ENCODE measurements at regions not wholly inside any gene's neighbourhood (a gene's known extent, or its start where the extent isn't known, plus 50 kb on each side); places are given as distances from the start of the nearest gene placed in this dataset.
"Not testable (repeated sequence)": the region's sequence is repeated elsewhere in the genome, so short reads cannot be mapped to it uniquely, and the experiment has no call there.

GRCh38 chr3:152583963-152584362 lies 251.0 kb upstream of the P2RY1 start:
- DNase-seq = no peak

DNA sequence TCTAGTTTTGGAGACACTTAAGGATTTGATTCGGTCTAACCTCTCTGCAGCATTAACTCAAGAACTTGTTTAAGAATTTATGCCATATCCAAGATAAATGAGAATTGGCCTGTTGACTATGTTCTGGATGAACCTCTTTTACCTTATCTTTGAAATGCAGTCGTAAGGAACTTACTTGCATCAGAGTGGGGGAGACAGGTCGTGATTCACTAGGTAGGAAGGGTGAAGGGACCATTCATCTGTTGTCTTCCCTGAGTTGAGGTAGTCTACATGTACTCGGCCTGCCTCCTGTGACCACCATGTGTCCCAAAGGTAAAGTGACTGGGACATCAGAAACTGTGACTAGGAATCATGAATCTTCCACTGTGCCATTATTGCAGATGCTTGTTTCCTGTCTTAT lies 248.0 kb upstream of the P2RY1 start:
- DNase-seq = no peak

GRCh38 chr3:152587861-152588260 lies 247.1 kb upstream of the P2RY1 start:
- DNase-seq = no peak

GRCh38 chr3:152589644-152590043 lies 245.3 kb upstream of the P2RY1 start:
- DNase-seq = no peak

DNA sequence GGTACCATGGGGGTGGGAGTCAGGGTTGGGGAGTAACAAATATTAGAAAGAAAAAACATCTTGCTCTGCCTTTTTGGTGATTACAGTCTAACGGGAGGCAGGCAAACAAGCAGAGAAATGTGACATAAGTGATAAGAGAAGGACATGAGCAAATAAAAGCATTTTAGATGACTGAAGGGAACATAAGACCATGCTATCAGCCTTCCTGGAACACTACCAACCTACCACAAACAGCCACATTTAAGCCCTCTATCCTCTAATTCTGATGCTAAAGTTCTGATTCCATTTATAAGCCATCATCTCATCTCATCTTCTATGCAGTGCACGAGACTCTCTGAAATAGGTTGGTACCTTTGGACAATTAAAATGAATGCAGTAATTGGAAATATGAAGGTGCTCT lies 243.4 kb upstream of the P2RY1 start:
- no peak for DNase-seq

DNA sequence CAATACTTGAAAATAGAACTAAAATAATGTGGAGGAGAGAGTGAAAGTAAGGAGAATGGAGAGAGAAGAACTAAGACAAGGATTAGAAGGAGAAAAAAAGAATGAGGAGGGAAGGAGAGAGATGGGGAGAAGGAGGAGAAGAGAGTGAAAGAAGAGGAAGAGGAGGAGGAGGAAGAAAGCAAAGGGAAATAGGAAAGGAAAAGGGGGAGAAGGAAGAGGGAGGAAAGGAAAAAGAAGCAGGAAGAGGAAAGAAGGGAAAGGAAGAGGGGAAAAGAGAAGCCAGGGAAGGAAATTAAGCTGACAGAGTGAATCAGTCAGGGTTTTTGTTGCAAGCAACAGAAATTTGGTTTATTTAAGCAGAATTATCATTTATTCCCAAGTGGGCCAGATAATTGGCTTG lies 241.7 kb upstream of the P2RY1 start:
- DNase-seq = no peak

DNA sequence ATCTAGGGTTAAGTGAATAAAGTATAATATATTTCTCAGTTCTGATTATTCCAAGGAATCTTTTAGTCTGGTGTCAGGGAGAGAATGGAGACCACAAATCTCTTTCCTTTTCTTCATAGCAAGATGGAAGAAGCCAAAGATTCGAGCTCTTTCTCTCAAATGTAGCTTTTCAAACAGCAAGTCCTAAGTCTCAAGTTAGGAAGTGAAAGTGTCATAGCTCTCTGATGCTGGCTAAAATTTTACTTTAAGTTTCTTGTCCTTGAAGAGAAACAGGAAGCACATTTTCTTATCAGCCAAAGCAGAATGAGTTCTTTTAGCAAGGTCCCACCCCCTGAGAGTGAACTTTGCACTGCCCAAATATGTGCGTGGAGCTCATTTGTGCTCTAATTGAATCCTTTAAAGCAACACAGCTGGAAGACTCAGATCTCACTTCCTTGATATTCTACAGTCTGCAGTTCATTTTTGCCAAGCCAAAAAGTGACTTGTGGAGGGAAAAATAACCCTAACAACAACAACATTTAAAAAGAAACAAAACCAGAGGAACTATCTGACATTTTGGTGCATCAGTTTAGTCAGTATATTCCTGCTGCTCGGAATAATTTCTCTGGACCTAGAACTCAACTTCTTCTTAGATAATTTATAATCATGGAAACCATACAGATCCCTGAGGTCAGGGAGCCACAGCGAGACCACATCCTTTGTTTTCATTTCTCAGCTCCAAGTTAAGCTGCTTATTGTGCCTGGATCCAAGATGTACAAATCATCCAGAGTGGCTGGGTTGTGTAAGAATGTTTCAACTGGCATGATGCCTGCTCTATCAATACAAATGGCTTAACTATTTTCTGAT lies 238.7 kb upstream of the P2RY1 start:
- no peak for DNase-seq

- not testable (repeated sequence) for DNase-seq
These were observed 238.1 kb upstream of the P2RY1 start for GRCh38 chr3:152596832-152597231.

DNA sequence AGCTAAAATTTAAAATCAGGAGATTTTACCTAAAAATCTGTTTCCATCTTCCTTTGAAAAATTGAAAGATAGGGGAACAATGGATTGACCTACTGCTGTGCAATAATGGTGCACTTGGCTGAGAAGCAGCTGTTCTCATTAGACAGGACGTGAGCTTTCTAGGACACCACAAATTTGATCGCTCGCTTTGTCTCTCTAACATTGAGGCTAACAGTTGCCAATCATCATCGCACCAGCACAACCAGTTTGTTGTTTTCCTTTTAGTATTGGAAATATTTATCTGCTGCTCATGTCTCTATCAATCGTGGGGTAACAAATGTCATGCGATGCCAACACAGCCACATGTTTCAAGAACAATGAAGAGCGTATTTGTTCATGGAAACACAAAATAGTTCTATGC lies 228.8 kb upstream of the P2RY1 start:
- peak; percentile 61 for DNase-seq

DNA sequence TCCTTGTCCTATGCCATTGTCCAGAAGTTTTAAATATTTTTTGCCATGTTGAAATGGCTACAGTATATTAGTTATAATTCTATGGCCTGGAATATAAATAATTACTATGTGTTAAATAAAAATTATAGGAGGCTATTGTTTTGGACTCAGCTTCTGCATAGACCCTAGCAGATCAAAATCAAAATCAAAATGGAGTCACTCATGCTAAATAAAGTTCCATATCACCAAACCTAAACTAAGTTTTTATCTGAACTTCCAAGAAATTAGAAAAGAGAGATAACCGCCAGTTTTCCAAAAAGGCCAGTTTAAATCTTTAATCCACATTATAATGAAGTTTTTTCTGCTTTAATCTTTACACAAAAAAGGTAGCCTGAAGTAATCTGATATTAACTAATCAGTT lies 227.8 kb upstream of the P2RY1 start:
- DNase-seq = no peak

DNA sequence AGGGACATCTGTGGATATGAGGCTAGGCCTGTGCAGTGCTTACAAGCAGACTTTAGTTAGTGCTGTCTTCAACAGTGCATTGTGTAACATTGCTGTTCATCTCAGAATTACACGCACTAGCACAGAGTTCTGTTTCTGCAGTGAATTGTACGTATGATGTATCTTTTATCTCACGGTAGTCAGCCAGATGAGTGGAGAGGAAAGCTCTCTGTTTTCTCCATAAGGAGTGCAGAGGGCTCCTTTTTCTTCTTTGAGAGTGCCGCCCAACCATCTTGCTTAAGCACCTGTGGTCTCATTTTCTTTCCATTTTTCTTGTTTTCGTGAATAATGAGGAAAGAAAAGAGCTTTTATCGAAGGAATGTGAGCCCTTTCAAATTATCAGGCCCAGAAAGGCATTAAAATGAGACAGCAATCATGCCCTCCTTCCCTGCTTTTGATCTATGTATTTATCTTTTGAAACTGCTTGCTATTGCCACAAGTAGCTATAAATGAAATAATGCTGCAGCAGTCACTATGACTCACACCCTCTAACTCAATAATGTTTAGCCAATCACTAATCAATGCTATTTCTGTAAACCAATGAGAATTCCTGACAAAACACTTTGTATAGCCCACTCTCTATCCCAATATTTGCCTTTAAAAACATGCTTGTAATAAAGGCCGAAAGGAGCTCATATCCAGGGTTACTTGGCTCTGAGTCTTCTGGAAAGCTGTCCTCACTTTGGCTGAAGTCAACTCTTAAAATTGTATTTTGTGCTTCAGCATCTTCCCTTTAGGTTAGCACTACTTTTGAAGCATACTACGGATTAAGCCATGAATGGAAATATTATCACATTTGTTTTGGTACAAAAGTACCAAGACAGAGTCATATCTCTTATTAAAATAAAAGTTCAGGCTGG lies 226.0 kb upstream of the P2RY1 start:
- DNase-seq = no peak

DNA sequence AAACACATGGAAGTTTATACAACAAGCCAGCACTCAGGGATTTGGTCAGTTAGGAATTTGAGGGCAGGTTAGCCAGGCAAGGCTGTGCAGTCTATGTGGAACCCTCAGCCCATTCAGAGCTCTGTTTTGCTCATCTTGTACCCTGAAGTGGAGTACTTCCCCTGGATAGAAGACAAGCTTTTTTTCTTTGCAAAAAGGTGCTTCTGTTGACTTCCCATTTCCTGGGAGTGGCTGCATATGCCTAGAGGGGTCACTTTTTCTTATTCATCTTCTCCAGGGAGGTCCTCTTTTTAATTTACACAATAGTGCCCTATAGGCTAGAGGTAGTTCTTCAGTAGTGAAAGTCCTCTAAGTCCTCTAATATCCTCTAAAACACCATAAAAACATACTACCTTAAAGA lies 225.0 kb upstream of the P2RY1 start:
- DNase-seq = peak; percentile 31

- DNase-seq = peak; percentile 90
These were observed 224.3 kb upstream of the P2RY1 start for GRCh38 chr3:152610622-152611021.

DNA sequence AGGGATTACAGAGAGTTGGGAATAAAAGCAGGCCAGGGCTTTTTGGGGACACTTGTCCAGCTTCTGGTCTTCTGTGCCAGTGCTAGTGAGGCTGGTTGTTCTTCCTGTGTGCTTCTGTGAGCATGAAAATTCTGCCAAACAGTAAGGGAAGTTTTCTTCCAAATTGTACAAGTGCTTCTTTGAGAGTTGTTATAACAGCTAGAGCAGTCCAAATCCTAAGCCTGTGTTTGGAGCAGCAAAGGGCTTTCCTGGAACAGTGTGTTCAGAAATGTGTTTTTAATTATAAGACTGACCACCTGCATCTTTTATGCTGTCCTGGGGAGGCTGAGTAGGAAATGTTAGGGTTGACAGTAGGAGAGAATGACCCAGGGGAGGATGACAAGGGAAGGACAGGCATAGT lies 223.0 kb upstream of the P2RY1 start:
- no peak for DNase-seq

GRCh38 chr3:152613851-152614250 lies 221.1 kb upstream of the P2RY1 start:
- DNase-seq = no peak

DNA sequence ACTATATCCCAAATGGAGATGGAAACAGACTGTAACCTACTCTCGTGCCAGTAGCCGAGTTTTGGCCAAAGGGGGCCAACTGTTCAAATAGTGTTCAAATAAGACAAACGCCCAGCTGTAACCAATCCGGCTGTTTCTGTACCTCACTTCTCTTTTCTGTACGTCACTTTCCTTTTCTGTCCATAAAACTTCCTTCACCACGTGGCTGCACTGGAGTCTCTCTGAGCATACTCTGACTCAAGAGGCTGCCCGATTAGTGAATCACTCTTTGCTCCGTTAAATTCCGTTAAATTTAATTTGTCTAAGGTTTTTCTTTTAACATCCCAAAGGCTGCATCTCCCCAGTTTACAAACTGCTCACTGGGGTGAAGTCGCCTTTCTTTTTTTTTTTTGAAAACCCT lies 219.2 kb upstream of the P2RY1 start:
- DNase-seq = no peak

- no peak for DNase-seq
These were observed 217.3 kb upstream of the P2RY1 start for GRCh38 chr3:152617609-152618008.

GRCh38 chr3:152618529-152618928 lies 216.4 kb upstream of the P2RY1 start:
- no peak for DNase-seq

- no peak for DNase-seq
These were observed 215.2 kb upstream of the P2RY1 start for GRCh38 chr3:152619691-152620090.

DNA sequence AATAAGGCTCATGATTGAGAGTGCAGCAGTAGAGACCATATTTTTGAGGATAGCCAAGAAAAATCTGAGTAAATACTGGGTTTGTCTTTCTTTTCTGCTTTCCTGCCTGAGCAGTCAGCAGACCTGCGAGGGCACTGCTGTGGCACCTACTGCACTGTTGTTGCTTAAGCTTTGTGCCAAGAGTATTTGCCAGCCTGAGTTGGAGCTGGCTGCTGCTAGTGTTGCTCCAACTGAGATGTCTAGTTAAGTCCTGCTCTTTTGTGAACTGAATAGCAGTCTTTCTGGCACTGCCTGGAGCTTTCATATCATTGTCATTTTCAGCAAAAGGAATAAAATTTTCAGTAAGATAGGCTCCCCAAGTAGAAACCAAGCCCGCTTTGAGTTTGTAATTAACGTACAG lies 214.5 kb upstream of the P2RY1 start:
- DNase-seq = no peak

GRCh38 chr3:152621006-152621868 lies 213.7 kb upstream of the P2RY1 start:
- peak; percentile 12 for DNase-seq

DNA sequence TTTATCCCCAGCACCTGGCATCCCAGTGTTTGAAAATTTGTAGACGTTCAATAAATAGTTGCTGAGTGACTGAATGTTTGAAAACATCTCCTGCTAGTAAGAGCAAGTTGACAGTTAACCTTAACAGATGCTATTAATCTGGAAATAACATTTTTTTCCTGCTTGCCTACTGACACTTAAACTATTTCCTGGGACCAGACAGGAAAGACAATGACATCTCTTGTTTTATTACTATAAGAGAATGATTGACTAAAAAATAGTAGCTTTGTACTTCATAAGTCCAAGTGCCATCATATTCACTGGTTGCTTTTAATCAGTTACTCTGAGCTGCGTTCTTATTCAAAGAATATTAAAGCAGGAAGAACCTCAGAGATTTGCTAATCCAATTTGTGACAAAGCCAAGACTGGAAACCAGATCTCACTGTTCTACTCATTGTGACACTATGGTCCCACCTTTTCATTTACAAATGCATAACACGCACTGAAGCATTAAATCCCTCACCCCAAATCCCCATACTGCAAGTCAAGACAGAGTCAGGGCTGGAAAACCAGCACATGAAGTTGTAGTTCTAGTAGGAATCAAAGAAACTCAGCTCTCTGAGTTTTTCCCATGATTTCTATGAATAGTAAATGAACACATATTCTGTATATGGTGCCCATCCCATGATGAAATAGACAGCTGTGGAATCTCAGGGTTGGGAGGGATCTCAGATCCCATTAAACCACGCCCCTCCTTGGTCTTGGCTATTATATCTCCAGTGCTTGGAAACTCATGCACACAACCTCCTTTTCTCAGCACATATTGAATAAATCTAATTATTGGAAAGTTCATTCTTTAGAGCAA lies 212.7 kb upstream of the P2RY1 start:
- DNase-seq = no peak

Measured in NCI-H146 (cell line).